ENCODE measurements at regions not wholly inside any gene's neighbourhood (a gene's known extent, or its start where the extent isn't known, plus 50 kb on each side); places are given as distances from the start of the nearest gene placed in this dataset.

DNA sequence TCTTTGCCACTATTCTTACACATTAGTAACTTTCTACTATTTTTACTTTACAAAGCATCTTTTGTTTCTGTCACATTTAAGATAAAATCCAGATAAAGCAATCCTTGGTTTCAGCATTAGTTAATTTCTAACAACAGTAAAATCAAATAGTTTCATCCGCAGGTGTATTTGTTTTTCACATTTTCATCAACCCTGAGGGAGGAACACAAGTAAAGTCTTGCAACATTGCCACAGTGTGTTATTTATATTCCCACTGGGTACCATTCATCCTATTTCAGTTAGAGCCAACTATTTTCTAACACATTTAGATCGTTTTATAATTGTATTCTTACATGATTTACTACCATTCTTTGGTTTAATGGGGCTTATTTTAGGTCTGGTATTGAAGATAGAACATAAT is 908.7 kb upstream of the CITED2 start:
- Mint-ChIP-seq H3K27me3 (ENCODE audit: insufficient read depth) (no peaks in the 10 kb centered on the region), H3K4me3 (no peak overlapping the region), H3K36me3 (ENCODE audit: low read depth) (no peaks in the 10 kb centered on the region), H3K4me1 (ENCODE audit: low read depth) (peaks cover 13% of the 10 kb centered on the region; the same call in 1 of the 2 replicates), H3K27ac (no peak overlapping the region), H3K9me3 (no peaks in the 10 kb centered on the region)
- TF ChIP-seq, protein P1, sequence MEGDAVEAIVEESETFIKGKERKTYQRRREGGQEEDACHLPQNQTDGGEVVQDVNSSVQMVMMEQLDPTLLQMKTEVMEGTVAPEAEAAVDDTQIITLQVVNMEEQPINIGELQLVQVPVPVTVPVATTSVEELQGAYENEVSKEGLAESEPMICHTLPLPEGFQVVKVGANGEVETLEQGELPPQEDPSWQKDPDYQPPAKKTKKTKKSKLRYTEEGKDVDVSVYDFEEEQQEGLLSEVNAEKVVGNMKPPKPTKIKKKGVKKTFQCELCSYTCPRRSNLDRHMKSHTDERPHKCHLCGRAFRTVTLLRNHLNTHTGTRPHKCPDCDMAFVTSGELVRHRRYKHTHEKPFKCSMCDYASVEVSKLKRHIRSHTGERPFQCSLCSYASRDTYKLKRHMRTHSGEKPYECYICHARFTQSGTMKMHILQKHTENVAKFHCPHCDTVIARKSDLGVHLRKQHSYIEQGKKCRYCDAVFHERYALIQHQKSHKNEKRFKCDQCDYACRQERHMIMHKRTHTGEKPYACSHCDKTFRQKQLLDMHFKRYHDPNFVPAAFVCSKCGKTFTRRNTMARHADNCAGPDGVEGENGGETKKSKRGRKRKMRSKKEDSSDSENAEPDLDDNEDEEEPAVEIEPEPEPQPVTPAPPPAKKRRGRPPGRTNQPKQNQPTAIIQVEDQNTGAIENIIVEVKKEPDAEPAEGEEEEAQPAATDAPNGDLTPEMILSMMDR (IDR thresholded peaks at IDR 0.05) = no peak
- no peak for DNase-seq

DNA sequence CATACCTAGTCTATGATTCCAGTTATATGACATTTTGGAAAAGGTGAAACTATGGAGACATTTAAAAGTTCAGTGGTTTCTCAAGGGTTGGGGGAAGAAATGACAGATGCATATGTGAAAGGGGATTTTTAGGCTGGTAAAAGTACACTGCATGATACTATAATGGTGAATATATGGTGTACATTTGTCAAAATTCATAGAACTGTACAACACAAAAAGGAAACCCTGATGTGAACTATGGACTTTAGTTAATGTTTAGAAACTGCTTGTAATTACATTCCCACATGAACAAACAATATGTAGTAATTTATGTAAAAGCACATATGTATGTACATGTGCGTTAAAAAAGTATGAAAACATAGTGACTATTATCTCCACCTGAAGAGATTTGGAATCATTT is 907.3 kb upstream of the CITED2 start:
- no peak overlapping the region for H3K27ac Mint-ChIP-seq
- TF ChIP-seq, protein P1 (IDR thresholded peaks at IDR 0.05) = no peak
- peaks cover 13% of the 10 kb centered on the region; the same call in 1 of the 2 replicates for H3K4me1 Mint-ChIP-seq (ENCODE audit: low read depth)
- no peaks in the 10 kb centered on the region for H3K36me3 Mint-ChIP-seq (ENCODE audit: low read depth)
- no peak for DNase-seq
- no peaks in the 10 kb centered on the region for H3K9me3 Mint-ChIP-seq
- no peaks in the 10 kb centered on the region for H3K27me3 Mint-ChIP-seq (ENCODE audit: insufficient read depth)
- no peak overlapping the region for H3K4me3 Mint-ChIP-seq

DNA sequence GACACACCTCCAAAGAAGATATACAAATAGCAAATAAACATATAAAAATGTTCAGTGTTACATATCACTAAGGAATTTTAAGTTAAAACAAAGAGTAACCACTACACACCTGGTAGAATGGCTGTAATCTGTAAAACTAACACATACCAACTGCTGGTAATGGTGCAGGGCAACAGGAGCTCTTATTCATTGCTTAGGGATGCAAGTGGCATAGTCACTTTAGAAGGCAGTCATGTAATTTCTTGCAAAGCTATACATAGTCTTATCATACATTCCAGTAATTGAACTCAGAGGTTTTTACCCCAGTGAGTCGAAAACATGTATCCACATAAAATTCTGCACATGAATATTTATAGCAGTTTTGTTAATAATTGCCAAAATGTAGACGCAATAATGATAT is 906.8 kb upstream of the CITED2 start:
- Mint-ChIP-seq H3K27ac (no peak overlapping the region), H3K36me3 (ENCODE audit: low read depth) (no peaks in the 10 kb centered on the region), H3K9me3 (no peaks in the 10 kb centered on the region), H3K4me3 (no peak overlapping the region), H3K4me1 (ENCODE audit: low read depth) (peaks cover 18% of the 10 kb centered on the region), H3K27me3 (ENCODE audit: insufficient read depth) (no peaks in the 10 kb centered on the region)
- TF ChIP-seq, protein P1 (IDR thresholded peaks at IDR 0.05) = no peak
- no peak for DNase-seq

DNA sequence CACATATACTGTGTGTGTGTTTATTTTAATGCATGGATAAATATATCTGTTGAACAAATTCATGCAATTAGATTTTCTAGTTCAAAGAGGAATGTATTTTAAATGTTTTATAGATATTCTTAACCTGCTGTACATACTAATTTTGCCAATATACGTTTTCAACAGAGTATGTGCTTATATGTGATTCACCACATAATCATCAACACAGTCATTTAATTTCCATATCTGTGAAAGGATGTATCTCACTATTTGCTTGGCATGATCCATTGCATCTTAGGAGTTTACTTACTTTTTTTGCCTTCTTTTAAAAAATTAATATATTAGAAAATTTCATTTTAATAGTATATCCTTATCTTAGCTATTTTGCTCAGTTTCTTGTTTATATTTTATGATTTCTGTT is 902.3 kb upstream of the CITED2 start:
- no peaks in the 10 kb centered on the region for H3K27me3 Mint-ChIP-seq (ENCODE audit: insufficient read depth)
- TF ChIP-seq, protein P1 (IDR thresholded peaks at IDR 0.05) = no peak
- no peak overlapping the region for H3K27ac Mint-ChIP-seq
- H3K4me3 Mint-ChIP-seq = no peak overlapping the region
- DNase-seq = no peak
- peaks cover 26% of the 10 kb centered on the region for H3K4me1 Mint-ChIP-seq (ENCODE audit: low read depth)
- peaks cover 4% of the 10 kb centered on the region for H3K9me3 Mint-ChIP-seq
- H3K36me3 Mint-ChIP-seq (ENCODE audit: low read depth) = peaks cover 5% of the 10 kb centered on the region; the same call in 1 of the 2 replicates

DNA sequence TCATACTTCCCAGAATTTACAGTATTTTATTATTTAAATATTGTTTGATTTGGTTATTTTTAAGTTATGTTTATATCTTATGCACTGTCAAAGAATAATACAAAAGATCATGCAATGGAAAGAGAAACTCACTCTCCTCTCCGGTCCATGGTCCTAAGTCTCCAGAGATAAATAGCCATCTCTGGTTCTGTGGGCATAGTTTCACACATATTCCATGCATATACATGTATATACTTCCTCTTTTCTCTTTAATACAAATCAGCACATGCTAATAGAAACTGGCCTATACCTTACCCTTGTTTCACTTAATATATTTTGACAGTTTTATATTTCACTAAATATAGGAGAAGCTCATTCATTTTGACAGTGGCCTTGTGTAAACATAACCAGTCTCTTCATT is 901.7 kb upstream of the CITED2 start:
- Mint-ChIP-seq H3K36me3 (ENCODE audit: low read depth) (peaks cover 5% of the 10 kb centered on the region; the same call in 1 of the 2 replicates), H3K4me1 (ENCODE audit: low read depth) (peaks cover 21% of the 10 kb centered on the region), H3K27me3 (ENCODE audit: insufficient read depth) (no peaks in the 10 kb centered on the region), H3K27ac (0 out of 2 replicates have a peak overlapping the region, but pooled peaks have one; percentile 29), H3K4me3 (no peak overlapping the region), H3K9me3 (peaks cover 4% of the 10 kb centered on the region)
- no peak for DNase-seq
- TF ChIP-seq, protein P1 (IDR thresholded peaks at IDR 0.05) = no peak

DNA sequence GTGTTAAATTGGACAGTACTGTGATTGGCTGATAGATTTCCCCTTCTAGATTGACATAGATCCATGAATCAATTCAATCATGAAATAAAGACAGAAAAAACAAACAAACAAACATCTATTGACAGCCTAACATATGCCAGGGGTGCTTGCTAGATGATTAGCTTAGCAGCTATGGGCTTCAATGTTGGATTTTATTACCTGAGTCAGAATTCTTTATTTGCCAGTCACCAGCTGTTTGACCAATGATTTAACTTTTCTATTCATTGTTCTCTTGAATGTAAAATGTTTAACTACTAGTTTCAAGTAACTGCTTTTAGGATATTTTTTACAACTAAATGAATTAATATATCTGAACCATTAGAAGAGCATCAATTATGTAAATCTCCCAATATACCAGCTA is 901.3 kb upstream of the CITED2 start:
- Mint-ChIP-seq H3K4me3 (no peak overlapping the region), H3K27ac (no peak overlapping the region), H3K9me3 (peaks cover 4% of the 10 kb centered on the region), H3K36me3 (ENCODE audit: low read depth) (peaks cover 5% of the 10 kb centered on the region; the same call in 1 of the 2 replicates), H3K27me3 (ENCODE audit: insufficient read depth) (no peaks in the 10 kb centered on the region), H3K4me1 (ENCODE audit: low read depth) (peaks cover 16% of the 10 kb centered on the region)
- TF ChIP-seq, protein P1 (IDR thresholded peaks at IDR 0.05) = no peak
- DNase-seq = no peak

Measured in HFFc6 (cell line).